H9 (cell line): ENCODE measurements at regions not wholly inside any gene's neighbourhood (a gene's known extent, or its start where the extent isn't known, plus 50 kb on each side); places are given as distances from the start of the nearest gene placed in this dataset.

ENCODE experiments used
- DNase-seq: peaks from one replicate; pipeline ENCODE4 v3.0.0-alpha.2; 2017
- H2AFZ ChIP-seq: one replicate; pipeline ENCODE4 v1.6.1; 2013; ENCODE audit warnings: mild to moderate bottlenecking, low read length, control low read depth, moderate library complexity
- H2AK5ac ChIP-seq: 2 replicates; pipeline ENCODE4 v1.6.1; 2013; ENCODE audit warnings: low read length, control low read depth, mixed read lengths; ENCODE audit not compliant: insufficient read length
- H2BK120ac ChIP-seq: one replicate; pipeline ENCODE4 v1.6.1; 2013; ENCODE audit warnings: low read depth, mild to moderate bottlenecking, low read length, control low read depth, inconsistent platforms; ENCODE audit not compliant: poor library complexity, severe bottlenecking
- H2BK12ac ChIP-seq: 2 replicates; pipeline ENCODE4 v1.6.1; 2013; ENCODE audit warnings: low read length, control low read depth, mixed read lengths, low read depth; ENCODE audit not compliant: insufficient read length
- H2BK15ac ChIP-seq: 2 replicates; pipeline ENCODE4 v1.6.1; 2013; ENCODE audit warnings: low read depth, low read length, control low read depth
- H2BK20ac ChIP-seq: one replicate; pipeline ENCODE4 v1.6.1; 2013; ENCODE audit warnings: low read depth, mild to moderate bottlenecking, low read length, control low read depth, inconsistent platforms; ENCODE audit not compliant: poor library complexity, severe bottlenecking
- H2BK5ac ChIP-seq: 2 replicates; pipeline ENCODE4 v1.6.1; 2013; ENCODE audit warnings: low read length, control low read depth, mixed read lengths; ENCODE audit not compliant: insufficient read length
- H3K14ac ChIP-seq: 2 replicates; pipeline ENCODE4 v1.6.1; 2013; ENCODE audit warnings: low read length, control low read depth; ENCODE audit not compliant: insufficient read depth
- H3K18ac ChIP-seq: 2 replicates; pipeline ENCODE4 v1.6.1; 2013; ENCODE audit warnings: low read depth, mild to moderate bottlenecking, mixed read lengths, low read length, control low read depth; ENCODE audit not compliant: insufficient read length
- H3K23ac ChIP-seq: 2 replicates; pipeline ENCODE4 v1.6.1; 2013; ENCODE audit warnings: low read length, control low read depth, mixed read lengths, low read depth; ENCODE audit not compliant: insufficient read length
- H3K23me2 ChIP-seq: 2 replicates; pipeline ENCODE4 v1.6.1; 2013; ENCODE audit warnings: low read depth, mild to moderate bottlenecking, mixed read lengths, low read length, control low read depth; ENCODE audit not compliant: insufficient read length, poor library complexity, severe bottlenecking
- H3K27ac ChIP-seq: 2 replicates; pipeline ENCODE4 v1.5.1; 2013; ENCODE audit warnings: low read length, control low read depth, mixed read lengths, low read depth; ENCODE audit not compliant: insufficient read length
- H3K27me3 ChIP-seq: 2 replicates; pipeline ENCODE4 v1.6.1; 2013; ENCODE audit warnings: low read length, control low read depth, inconsistent platforms; ENCODE audit not compliant: insufficient read depth
- H3K4ac ChIP-seq: 2 replicates; pipeline ENCODE4 v1.6.1; 2013; ENCODE audit warnings: low read depth, mild to moderate bottlenecking, control low read depth, inconsistent platforms, low read length, moderate library complexity
- H3K4me1 ChIP-seq: 2 replicates; pipeline ENCODE4 v1.6.1; 2013; ENCODE audit warnings: low read length, control low read depth, inconsistent platforms; ENCODE audit not compliant: insufficient read depth
- H3K4me2 ChIP-seq: 2 replicates; pipeline ENCODE4 v1.6.1; 2013; ENCODE audit warnings: low read length, control low read depth, mixed read lengths; ENCODE audit not compliant: insufficient read length, insufficient read depth
- H3K56ac ChIP-seq: 2 replicates; pipeline ENCODE4 v1.6.1; 2013; ENCODE audit warnings: low read depth, mild to moderate bottlenecking, mixed read lengths, low read length, control low read depth; ENCODE audit not compliant: insufficient read length
- H3K79me1 ChIP-seq: 2 replicates; pipeline ENCODE4 v1.6.1; 2013; ENCODE audit warnings: low read depth, mild to moderate bottlenecking, moderate library complexity, low read length, control low read depth, inconsistent platforms; ENCODE audit not compliant: insufficient read depth, poor library complexity, severe bottlenecking
- H3K79me2 ChIP-seq: 2 replicates; pipeline ENCODE4 v1.6.1; 2013; ENCODE audit warnings: low read length, control low read depth, inconsistent platforms; ENCODE audit not compliant: insufficient read depth
- H3K9ac ChIP-seq: 2 replicates; pipeline ENCODE4 v1.6.1; 2013; ENCODE audit warnings: low read length, control low read depth, mixed read lengths; ENCODE audit not compliant: insufficient read length; ENCODE audit errors: extremely low read depth
- H3K9me3 ChIP-seq: one replicate; pipeline ENCODE4 v1.6.1; 2013; ENCODE audit warnings: low read depth, low read length, inconsistent platforms; ENCODE audit not compliant: control insufficient read depth
- H3T11ph ChIP-seq: one replicate; pipeline ENCODE4 v1.6.1; 2013; ENCODE audit warnings: mild to moderate bottlenecking, low read length, control low read depth, inconsistent platforms
- H4K20me1 ChIP-seq: one replicate; pipeline ENCODE4 v1.6.1; 2013; ENCODE audit not compliant: control insufficient read depth, insufficient read length, insufficient read depth
- H4K5ac ChIP-seq: 2 replicates; pipeline ENCODE4 v1.6.1; 2013; ENCODE audit warnings: low read depth, mild to moderate bottlenecking, mixed read lengths, low read length, control low read depth; ENCODE audit not compliant: insufficient read length
- H4K8ac ChIP-seq: replicated peaks from 2 replicates; pipeline ENCODE4 v1.6.1; 2013; ENCODE audit warnings: low read length, control low read depth, mixed read lengths, low read depth; ENCODE audit not compliant: insufficient read length
- H4K91ac ChIP-seq: 2 replicates; pipeline ENCODE4 v1.6.1; 2013; ENCODE audit warnings: low read depth, mild to moderate bottlenecking, moderate library complexity, mixed read lengths, low read length, control low read depth; ENCODE audit not compliant: insufficient read length
- H3K27ac Mint-ChIP-seq, 3 experiments: 2 replicates in 2 of 3; 3 replicates in 1 of 3; pipeline ENCODE4 v1.8.0; 2020 to 2021; ENCODE audit warnings: mixed read lengths in 3 of 3, mild to moderate bottlenecking in 1 of 3, moderate library complexity in 1 of 3
- H3K27me3 Mint-ChIP-seq: 2 replicates; pipeline ENCODE4 v1.8.0; 2021; ENCODE audit warnings: low read depth, mild to moderate bottlenecking, moderate library complexity, mixed read lengths
- H3K36me3 Mint-ChIP-seq, 3 experiments: 2 replicates in 2 of 3; 3 replicates in 1 of 3; pipeline ENCODE4 v1.8.0; 2020 to 2021; ENCODE audit warnings: low read depth in 3 of 3, mixed read lengths in 3 of 3; ENCODE audit not compliant: insufficient read depth in 1 of 3
- H3K4me1 Mint-ChIP-seq, 2 experiments: 2 replicates each; pipeline ENCODE4 v1.8.0; 2020; ENCODE audit warnings: mixed read lengths in 2 of 2
- H3K4me3 Mint-ChIP-seq, 2 experiments: 2 replicates in 1 of 2; 3 replicates in 1 of 2; pipeline ENCODE4 v1.8.0; 2020 to 2021; ENCODE audit warnings: mild to moderate bottlenecking in 2 of 2, mixed read lengths in 2 of 2, moderate library complexity in 1 of 2
- H3K9me3 Mint-ChIP-seq, 2 experiments: 2 replicates in 1 of 2; 3 replicates in 1 of 2; pipeline ENCODE4 v1.8.0; 2020; ENCODE audit warnings: mild to moderate bottlenecking in 2 of 2, mixed read lengths in 2 of 2, moderate library complexity in 1 of 2
- whole genome bisulfite sequencing: extraction: QIAGEN DNeasy Blood & Tissue Kit; methylation state at CpG from one replicate; pipeline ENCODE4 v1.1.7; 2013; ENCODE audit warnings: missing lambda C conversion rate, low lambda C conversion rate, mixed read lengths; ENCODE audit not compliant: insufficient read length; ENCODE audit errors: extremely low coverage; 5-methylcytosine and 5-hydroxymethylcytosine counted together
- TF ChIP-seq, protein P1 (sequence below): fragments of 200-600 bp; sonication (generic); conservative IDR thresholded peaks from 3 replicates; pipeline ENCODE4 v1.8.0; 2021; ENCODE audit warnings: antibody characterized with exemption, mild to moderate bottlenecking

DNA sequence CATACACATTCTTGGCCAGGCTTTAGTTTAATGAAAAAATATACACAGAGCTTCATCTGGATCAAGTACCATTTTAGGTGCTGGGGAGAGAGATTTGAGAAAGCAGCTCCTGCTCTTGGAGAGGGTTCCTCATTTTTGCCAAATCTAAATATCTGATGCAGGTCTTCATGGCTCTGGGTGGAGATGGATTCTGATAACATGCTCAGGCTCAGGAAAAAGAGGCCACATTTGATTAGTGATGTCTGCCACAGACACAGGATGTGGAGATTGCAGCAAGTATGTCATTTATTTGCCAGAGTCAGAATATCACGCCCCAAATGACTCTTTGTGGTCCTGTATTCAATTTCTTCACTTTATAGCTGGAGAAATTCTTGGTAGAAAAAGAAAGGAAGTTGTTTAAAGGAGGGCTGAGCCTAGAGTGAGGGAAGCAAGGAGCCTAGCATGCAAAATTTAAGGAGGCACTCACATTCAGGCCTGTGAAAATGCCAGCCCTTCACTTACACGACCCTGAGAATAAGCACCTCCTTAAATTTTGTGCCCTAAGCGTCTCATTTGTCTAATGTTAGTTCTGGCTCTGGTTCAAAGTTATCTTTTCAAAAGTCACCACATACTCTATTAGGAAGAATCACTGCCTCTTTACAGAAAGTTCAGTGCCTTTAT, 492.9 kb upstream of the TBX3 start:
- Histone ChIP-seq H3K4me1 (no peaks in the 10 kb centered on the region), H3K14ac (no peak overlapping the region), H3K56ac (no peak overlapping the region), H3K4ac (no peak overlapping the region), H2BK120ac (no peak overlapping the region), H3K23ac (no peak overlapping the region), H3K79me1 (no peaks in the 10 kb centered on the region), H4K8ac (no peak overlapping the region), H2BK20ac (no peak overlapping the region), H3K23me2 (no peaks in the 10 kb centered on the region), H4K5ac (no peak overlapping the region), H3K18ac (no peak overlapping the region), H3T11ph (no peak overlapping the region), H2BK12ac (no peak overlapping the region), H4K91ac (no peak overlapping the region), H2AK5ac (no peak overlapping the region), H3K27me3 (no peaks in the 10 kb centered on the region), H3K79me2 (no peaks in the 10 kb centered on the region), H4K20me1 (no peaks in the 10 kb centered on the region), H3K9me3 (no peaks in the 10 kb centered on the region), H2AFZ (no peak overlapping the region), H2BK5ac (no peak overlapping the region), H3K27ac (no peak overlapping the region), H3K4me2 (no peak overlapping the region), H3K9ac (no peak overlapping the region), H2BK15ac (no peak overlapping the region)
- H3K27me3 Mint-ChIP-seq, result peaks cover 7% of the 10 kb centered on the region
- H3K27ac Mint-ChIP-seq, result no peak overlapping the region
- no peak for DNase-seq
- WGBS, result no CpG with 5 or more reads among the region's 3 CpGs
- no peaks in the 10 kb centered on the region for H3K4me1 Mint-ChIP-seq
- TF ChIP-seq, protein P1, sequence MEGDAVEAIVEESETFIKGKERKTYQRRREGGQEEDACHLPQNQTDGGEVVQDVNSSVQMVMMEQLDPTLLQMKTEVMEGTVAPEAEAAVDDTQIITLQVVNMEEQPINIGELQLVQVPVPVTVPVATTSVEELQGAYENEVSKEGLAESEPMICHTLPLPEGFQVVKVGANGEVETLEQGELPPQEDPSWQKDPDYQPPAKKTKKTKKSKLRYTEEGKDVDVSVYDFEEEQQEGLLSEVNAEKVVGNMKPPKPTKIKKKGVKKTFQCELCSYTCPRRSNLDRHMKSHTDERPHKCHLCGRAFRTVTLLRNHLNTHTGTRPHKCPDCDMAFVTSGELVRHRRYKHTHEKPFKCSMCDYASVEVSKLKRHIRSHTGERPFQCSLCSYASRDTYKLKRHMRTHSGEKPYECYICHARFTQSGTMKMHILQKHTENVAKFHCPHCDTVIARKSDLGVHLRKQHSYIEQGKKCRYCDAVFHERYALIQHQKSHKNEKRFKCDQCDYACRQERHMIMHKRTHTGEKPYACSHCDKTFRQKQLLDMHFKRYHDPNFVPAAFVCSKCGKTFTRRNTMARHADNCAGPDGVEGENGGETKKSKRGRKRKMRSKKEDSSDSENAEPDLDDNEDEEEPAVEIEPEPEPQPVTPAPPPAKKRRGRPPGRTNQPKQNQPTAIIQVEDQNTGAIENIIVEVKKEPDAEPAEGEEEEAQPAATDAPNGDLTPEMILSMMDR, result no peak
- no peaks in the 10 kb centered on the region for H3K36me3 Mint-ChIP-seq
- no peaks in the 10 kb centered on the region for H3K9me3 Mint-ChIP-seq
- no peak overlapping the region for H3K4me3 Mint-ChIP-seq
